ENCODE measurements at regions not wholly inside any gene's neighbourhood (a gene's known extent, or its start where the extent isn't known, plus 50 kb on each side); places are given as distances from the start of the nearest gene placed in this dataset.

DNA sequence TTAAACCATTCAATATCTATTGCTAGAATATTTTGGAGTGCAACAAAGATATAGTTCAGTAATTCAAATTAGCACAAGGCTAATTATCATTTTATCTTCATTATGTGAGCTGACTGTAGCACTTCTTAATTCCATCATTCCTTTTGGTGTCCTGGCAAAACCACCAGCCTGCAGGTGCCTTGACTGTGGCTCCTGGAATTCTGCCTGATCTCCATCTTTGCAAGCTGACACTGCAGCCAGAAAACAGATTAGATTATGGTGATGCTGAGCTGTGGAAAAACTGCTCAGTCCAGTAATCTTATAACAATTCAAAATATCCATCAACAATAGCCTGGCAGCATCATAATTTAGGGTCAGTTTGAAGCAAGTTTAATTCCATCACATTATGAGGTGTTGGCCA, 919.5 kb downstream of the DTWD2 start:
- TF ChIP-seq EZH2 (IDR thresholded peaks at IDR 0.05; ENCODE audit: borderline replicate concordance, insufficient read depth, low read length, poor library complexity, severe bottlenecking): no peak
- no peak for TF ChIP-seq RAD21 (conservative IDR thresholded peaks at IDR 0.05)
